GM12864 (cell line): ENCODE measurements at regions not wholly inside any gene's neighbourhood (a gene's known extent, or its start where the extent isn't known, plus 50 kb on each side); places are given as distances from the start of the nearest gene placed in this dataset.

ENCODE experiments used
- DNase-seq: peaks from one replicate; pipeline ENCODE4 v3.0.0-alpha.2; 2011; ENCODE audit warnings: low read depth
- H3K4me3 ChIP-seq: 2 replicates; pipeline ENCODE4 v1.5.1; 2011; ENCODE audit warnings: mild to moderate bottlenecking, low read depth, low read length, control low read depth
- CTCF ChIP-seq: IDR thresholded peaks from 2 replicates; pipeline ENCODE4 v1.5.1; 2011; ENCODE audit warnings: low read depth, mild to moderate bottlenecking, moderate library complexity, low read length, control low read depth, inconsistent platforms; ENCODE audit errors: missing control alignments

DNA sequence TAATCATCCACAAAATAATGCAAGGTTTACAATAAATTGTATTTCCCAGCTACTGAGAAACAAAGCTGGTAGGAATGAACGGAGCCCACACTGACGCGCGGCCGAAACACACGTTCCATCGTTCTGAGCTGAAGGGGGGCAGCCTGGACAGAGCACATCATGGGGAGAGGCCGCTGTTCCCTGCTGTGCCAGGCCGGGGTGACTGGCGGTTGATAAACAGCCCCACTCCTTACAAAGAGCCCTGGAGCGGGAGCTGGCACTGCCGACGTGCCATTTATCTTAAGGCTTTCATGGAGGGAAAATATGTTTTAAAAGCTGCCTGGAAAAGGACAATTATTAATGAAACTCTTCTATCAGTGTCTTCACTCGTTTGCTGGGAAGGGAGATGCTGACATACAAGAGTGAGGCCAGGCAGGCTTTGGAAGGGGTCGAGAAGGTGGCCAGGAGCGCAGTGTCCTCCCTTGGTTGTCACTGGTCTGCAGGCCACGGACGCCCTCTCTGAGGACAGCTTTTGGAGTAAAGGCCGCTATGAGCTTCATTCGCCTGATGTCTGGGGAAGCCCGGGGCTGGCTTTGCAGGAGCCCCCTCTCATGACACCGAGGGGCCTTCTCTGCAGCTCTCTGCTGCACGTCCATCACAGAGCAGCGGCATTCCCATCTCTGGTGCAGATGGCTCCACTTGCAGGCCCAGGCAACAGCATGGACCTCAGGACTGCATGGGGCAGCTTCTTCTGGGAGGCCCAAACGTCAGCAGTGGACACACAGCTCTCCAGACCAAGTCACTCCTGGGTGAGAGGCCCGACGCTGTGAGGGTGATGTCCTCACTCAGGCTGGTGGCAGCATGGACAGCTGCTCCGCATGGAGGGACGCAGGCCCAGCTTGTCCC lies 355.3 kb upstream of the SFSWAP start:
- H3K4me3 ChIP-seq: no peak overlapping the region
- DNase-seq: no peak
- TF ChIP-seq CTCF: no peak

GRCh38 chr12:131356485-131357184 lies 354.3 kb upstream of the SFSWAP start:
- TF ChIP-seq CTCF: no peak
- no peak overlapping the region for H3K4me3 ChIP-seq
- DNase-seq: no peak

- no peak for DNase-seq
- H3K4me3 ChIP-seq: no peak overlapping the region
- no peak for TF ChIP-seq CTCF
Measured at GRCh38 chr12:131357185-131357747, 353.6 kb upstream of the SFSWAP start.

- no peak for DNase-seq
- no peak overlapping the region for H3K4me3 ChIP-seq
- TF ChIP-seq CTCF: no peak
Measured at GRCh38 chr12:131357920-131358319, 353.0 kb upstream of the SFSWAP start.

- no peak for TF ChIP-seq CTCF
- no peak for DNase-seq
- no peak overlapping the region for H3K4me3 ChIP-seq
Measured at GRCh38 chr12:131362291-131363211, 348.3 kb upstream of the SFSWAP start.

GRCh38 chr12:131363393-131363792 lies 347.5 kb upstream of the SFSWAP start:
- H3K4me3 ChIP-seq: no peak overlapping the region
- DNase-seq: no peak
- TF ChIP-seq CTCF: no peak
